GM12891 (cell line): ENCODE measurements at regions not wholly inside any gene's neighbourhood (a gene's known extent, or its start where the extent isn't known, plus 50 kb on each side); places are given as distances from the start of the nearest gene placed in this dataset.

Experiments used
- DNase-seq: peaks from one replicate; pipeline ENCODE4 v3.0.0; 2011; ENCODE audit warnings: low spot score; ENCODE audit not compliant: insufficient read length
- FAIRE-seq: peaks from 2 replicates; lab custom pipeline; 2011; peaks lifted over from hg19 to GRCh38; lab: Jason Lieb, UNC
- PAX5 ChIP-seq: IDR thresholded peaks from 2 replicates; pipeline ENCODE4 v1.6.1; 2011; ENCODE audit warnings: low read length, moderate library complexity, mild to moderate bottlenecking; ENCODE audit not compliant: insufficient read depth, severe bottlenecking
- POLR2A ChIP-seq: IDR thresholded peaks from 2 replicates; pipeline ENCODE4 v1.6.1; 2011; ENCODE audit warnings: low read depth, low read length, control low read depth
- POLR2AphosphoS5 ChIP-seq: IDR thresholded peaks from 2 replicates; pipeline ENCODE4 v1.6.1; 2011; ENCODE audit warnings: low read depth, low read length, control low read depth
- POU2F2 ChIP-seq: IDR thresholded peaks from 2 replicates; pipeline ENCODE4 v1.6.1; 2011; ENCODE audit warnings: low read depth, mild to moderate bottlenecking, control low read depth, low read length, moderate library complexity
- SPI1 ChIP-seq: IDR thresholded peaks from 2 replicates; pipeline ENCODE4 v1.6.1; 2011; ENCODE audit warnings: low read depth, low read length, control low read depth
- TAF1 ChIP-seq: IDR thresholded peaks from 2 replicates; pipeline ENCODE4 v1.6.1; 2011; ENCODE audit warnings: low read depth, low read length, control low read depth

GRCh38 chr3:180743813-180744590, 64.7 kb upstream of the CCDC39 start:
- TF ChIP-seq POLR2A (no peak), POLR2AphosphoS5 (no peak), TAF1 (no peak), SPI1 (no peak), PAX5 (no peak), POU2F2 (no peak)
- no peak for FAIRE-seq

DNA sequence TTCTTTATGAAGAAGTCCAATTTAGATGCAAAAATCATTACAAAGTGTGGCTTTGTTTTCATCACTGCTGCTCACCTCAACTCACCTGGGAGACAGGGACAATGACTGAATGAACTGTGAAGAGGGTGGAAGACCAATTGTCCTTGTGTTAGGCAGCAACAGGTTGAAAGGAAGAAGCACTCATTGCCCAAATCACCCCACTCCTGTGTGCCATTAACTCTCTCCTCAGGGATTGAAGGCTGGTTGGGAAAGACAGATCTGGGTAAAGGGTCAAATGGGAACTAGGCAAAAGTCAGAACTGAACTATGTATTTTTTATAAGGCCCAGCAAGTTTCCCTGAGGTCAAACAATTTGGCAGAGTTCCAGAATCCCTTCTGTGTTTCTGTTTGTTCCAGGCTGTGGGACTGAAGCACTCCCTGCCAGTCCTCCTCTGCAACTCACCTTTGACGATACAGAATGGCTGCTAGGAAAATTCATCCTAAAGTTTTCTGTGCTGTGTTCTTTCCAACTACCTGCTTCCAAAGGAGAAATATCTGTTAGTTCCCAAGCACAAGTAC, 68.6 kb upstream of the CCDC39 start:
- TF ChIP-seq POLR2A = no peak
- TF ChIP-seq POLR2AphosphoS5 = no peak
- TF ChIP-seq SPI1 = no peak
- TF ChIP-seq TAF1 = no peak
- no peak for TF ChIP-seq PAX5
- TF ChIP-seq POU2F2 = no peak

More at GRCh38 chr3:180743813-180744590, 64.7 kb upstream of the CCDC39 start:
- no peak for DNase-seq

GRCh38 chr3:180749322-180749721, 70.0 kb upstream of the CCDC39 start:
- no peak for FAIRE-seq
- TF ChIP-seq POLR2AphosphoS5 = no peak
- DNase-seq = no peak

More for the DNA sequence above, 68.6 kb upstream of the CCDC39 start:
- FAIRE-seq (no peak), DNase-seq (no peak)

GRCh38 chr3:180749796-180750195, 70.5 kb upstream of the CCDC39 start:
- DNase-seq (no peak), FAIRE-seq (no peak)
- no peak for TF ChIP-seq SPI1
- no peak for TF ChIP-seq PAX5
- no peak for TF ChIP-seq POLR2AphosphoS5
- no peak for TF ChIP-seq POU2F2
- TF ChIP-seq TAF1 = no peak
- no peak for TF ChIP-seq POLR2A

- TF ChIP-seq POLR2AphosphoS5 = no peak
- TF ChIP-seq POLR2A = no peak
- TF ChIP-seq POU2F2 = no peak
- TF ChIP-seq SPI1 = no peak
- no peak for DNase-seq
- no peak for FAIRE-seq
Measured at GRCh38 chr3:180755556-180755955, 76.3 kb upstream of the CCDC39 start.

DNA sequence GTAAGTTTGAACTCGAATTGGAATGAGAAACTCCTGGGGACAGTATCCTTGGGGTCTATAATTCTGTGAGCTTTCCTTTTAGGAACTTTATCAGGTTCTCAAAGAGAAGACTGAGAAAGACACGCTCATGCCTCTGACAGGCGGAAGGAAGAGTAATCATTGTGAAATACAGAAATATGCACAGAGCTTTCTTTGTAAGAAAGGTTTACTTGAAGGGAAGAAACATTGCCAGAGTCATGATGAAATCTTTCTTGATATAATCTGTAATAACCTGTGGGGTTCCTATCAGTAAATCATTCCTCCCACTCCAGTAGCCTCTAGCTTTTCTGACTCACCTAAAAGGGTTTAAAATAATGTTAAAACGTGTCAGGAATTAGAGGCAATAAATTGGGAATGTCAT, 83.6 kb upstream of the CCDC39 start:
- FAIRE-seq = no peak
- TF ChIP-seq POU2F2 (no peak), PAX5 (no peak), SPI1 (no peak), TAF1 (no peak), POLR2A (no peak), POLR2AphosphoS5 (no peak)
- no peak for DNase-seq

GRCh38 chr3:180764481-180764880, 85.2 kb upstream of the CCDC39 start:
- no peak for FAIRE-seq
- DNase-seq = no peak
- TF ChIP-seq POU2F2 (no peak), SPI1 (no peak), POLR2AphosphoS5 (no peak), TAF1 (no peak), POLR2A (no peak), PAX5 (no peak)

DNA sequence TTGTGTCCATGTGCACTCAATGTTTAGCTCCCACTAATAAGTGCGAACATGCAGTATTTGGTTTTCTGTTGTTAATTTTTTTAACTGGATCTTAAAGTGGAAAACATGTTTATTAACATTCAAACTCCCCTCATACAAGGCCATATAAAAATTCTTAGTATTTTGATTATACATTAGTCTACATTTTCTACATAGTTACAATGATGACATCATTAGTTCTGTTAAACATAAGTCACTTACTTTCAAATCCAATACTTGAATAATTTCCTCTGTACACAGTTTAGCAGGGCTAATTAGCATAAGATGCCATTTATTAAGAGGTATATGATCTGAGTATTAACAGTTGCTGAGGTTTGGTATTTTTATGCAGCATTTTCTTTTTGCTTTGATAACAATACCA, 91.3 kb upstream of the CCDC39 start:
- TF ChIP-seq POU2F2 (no peak), POLR2A (no peak), PAX5 (no peak), TAF1 (no peak), SPI1 (no peak), POLR2AphosphoS5 (no peak)
- FAIRE-seq (no peak), DNase-seq (no peak)

DNA sequence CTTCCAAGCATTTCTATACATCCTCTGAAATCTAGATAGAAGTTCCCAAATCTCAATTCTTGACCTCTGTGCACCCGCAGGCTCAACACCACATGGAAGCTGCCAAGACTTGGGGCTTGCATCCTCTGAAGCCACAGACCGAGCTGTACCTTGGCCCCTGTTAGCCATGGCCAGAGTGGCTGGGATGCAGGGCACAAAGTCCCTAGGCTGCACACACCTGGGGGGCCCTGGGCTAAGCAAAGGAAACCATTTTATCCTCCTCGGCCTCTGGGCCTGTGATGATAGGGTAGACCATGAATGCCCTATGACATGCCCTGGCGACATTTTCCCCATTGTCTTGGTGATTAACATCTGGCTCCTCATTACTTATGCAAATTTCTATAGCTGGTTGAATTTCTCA, 97.1 kb upstream of the CCDC39 start:
- TF ChIP-seq POU2F2 (no peak), POLR2AphosphoS5 (no peak), TAF1 (no peak), PAX5 (no peak), SPI1 (no peak), POLR2A (no peak)
- no peak for DNase-seq
- no peak for FAIRE-seq
